ENCODE measurements at regions not wholly inside any gene's neighbourhood (a gene's known extent, or its start where the extent isn't known, plus 50 kb on each side); places are given as distances from the start of the nearest gene placed in this dataset.

DNA sequence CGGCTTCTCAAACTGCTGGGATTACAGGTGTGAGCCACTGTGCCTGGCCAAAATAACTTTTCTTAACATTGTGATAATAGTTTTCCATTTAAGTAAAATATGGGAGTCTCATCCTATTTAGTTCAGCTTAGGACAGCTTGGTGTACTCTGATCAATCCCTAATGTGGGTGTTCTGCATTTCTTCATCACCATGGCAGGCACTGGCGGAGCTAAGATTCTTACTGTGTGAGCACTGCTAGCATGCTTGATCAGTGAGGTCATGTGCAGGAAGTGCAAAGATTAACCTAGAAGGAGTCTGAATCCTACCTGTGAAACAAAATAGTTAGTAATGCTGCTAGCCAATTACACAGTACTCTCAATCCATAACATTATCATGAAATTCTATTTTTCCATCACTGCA is 1684.2 kb upstream of the SLC10A2 start:
- H3K27me3 ChIP-seq: no peaks in the 10 kb centered on the region
- no peaks in the 10 kb centered on the region for H3K36me3 ChIP-seq (replicated peaks in 1 of 2)
- WGBS, 4 donors: 88 to 100% (median 97%) methylated on average over 2 of the region's 2 CpGs
- TF ChIP-seq, protein P1, sequence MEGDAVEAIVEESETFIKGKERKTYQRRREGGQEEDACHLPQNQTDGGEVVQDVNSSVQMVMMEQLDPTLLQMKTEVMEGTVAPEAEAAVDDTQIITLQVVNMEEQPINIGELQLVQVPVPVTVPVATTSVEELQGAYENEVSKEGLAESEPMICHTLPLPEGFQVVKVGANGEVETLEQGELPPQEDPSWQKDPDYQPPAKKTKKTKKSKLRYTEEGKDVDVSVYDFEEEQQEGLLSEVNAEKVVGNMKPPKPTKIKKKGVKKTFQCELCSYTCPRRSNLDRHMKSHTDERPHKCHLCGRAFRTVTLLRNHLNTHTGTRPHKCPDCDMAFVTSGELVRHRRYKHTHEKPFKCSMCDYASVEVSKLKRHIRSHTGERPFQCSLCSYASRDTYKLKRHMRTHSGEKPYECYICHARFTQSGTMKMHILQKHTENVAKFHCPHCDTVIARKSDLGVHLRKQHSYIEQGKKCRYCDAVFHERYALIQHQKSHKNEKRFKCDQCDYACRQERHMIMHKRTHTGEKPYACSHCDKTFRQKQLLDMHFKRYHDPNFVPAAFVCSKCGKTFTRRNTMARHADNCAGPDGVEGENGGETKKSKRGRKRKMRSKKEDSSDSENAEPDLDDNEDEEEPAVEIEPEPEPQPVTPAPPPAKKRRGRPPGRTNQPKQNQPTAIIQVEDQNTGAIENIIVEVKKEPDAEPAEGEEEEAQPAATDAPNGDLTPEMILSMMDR (IDR thresholded peaks at IDR 0.05): no peak
- no peak for TF ChIP-seq POLR2A (IDR thresholded peaks at IDR 0.05)
- no peak for DNase-seq
- H3K9me3 ChIP-seq (replicated peaks in 1 of 3): no peaks in the 10 kb centered on the region
- no peak overlapping the region for H3K27ac ChIP-seq
- no peak overlapping the region for H3K4me3 ChIP-seq
- H3K4me1 ChIP-seq (replicated peaks in 1 of 2): no peaks in the 10 kb centered on the region
- intact Hi-C loops (cut with DNase I): no loop called here

DNA sequence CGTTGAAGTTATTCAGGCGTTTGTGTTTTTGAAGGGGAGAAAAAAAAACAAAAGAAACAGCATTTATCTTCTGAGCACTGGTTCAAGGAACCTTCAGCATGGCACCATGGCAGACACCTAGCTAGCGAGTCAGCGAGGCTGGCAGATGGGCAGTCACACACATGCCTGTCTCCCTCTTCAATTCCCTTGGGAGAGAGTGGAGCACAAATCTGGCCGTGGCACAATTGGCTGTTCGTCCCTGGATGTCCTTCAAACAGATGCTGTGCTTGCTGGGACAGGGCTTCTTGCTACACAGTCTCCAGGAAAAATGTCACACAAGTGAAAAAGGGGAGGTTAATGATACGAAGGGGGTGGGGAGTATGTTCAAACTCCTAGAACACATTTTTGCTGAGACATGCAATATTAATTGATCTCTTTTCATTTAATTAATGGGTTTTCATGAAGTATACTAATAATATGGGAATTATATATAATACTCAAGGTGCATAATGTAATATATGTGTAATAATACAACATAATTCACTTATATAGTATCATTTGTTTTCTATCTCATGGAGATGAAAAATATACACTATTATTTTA is 1674.5 kb upstream of the SLC10A2 start:
- Histone ChIP-seq H3K4me3 (no peak overlapping the region), H3K4me1 (replicated peaks in 1 of 2) (no peaks in the 10 kb centered on the region), H3K27ac (no peak overlapping the region), H3K36me3 (replicated peaks in 1 of 2) (no peaks in the 10 kb centered on the region), H3K9me3 (replicated peaks in 1 of 3) (no peaks in the 10 kb centered on the region), H3K27me3 (no peaks in the 10 kb centered on the region)
- TF ChIP-seq POLR2A (IDR thresholded peaks at IDR 0.05): no peak
- TF ChIP-seq, protein P1 (IDR thresholded peaks at IDR 0.05): no peak
- peak in 6 of 7 donors; percentile 16 to 41 (median 26) for DNase-seq
- 34 to 38% (median 37%) methylated on average over 7 of the region's 7 CpGs for WGBS, 4 donors
- intact Hi-C loops (cut with DNase I): no loop called here

DNA sequence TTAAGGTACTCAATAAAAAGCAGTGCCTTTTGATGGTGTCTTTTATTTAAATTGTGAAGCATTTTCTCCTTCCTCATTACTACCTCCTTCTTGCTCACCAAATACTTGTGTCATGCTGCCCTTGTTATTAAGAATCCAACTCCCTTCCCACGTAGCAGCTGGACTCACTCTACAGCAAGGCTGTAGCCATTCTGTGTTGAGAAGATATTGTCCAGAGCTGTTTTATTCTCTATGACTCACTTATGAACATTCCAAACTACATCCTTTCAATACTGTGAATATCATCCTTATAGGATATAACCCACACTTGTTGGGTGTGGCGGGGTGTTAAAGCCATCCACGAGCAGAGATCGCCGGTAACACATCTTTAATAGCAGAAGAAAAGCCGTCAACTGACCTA is 1671.5 kb upstream of the SLC10A2 start:
- Histone ChIP-seq H3K9me3 (replicated peaks in 1 of 3) (no peaks in the 10 kb centered on the region), H3K36me3 (replicated peaks in 1 of 2) (no peaks in the 10 kb centered on the region), H3K4me1 (replicated peaks in 1 of 2) (no peaks in the 10 kb centered on the region), H3K27me3 (no peaks in the 10 kb centered on the region), H3K4me3 (no peak overlapping the region), H3K27ac (no peak overlapping the region)
- intact Hi-C loops (cut with DNase I): no loop called here
- TF ChIP-seq, protein P1 (IDR thresholded peaks at IDR 0.05): no peak
- no peak for TF ChIP-seq POLR2A (IDR thresholded peaks at IDR 0.05)
- WGBS, 4 donors: 84 to 96% (median 91%) methylated on average over 6 of the region's 6 CpGs
- no peak for DNase-seq

GRCh38 chr13:104733427-104733826 is 1667.2 kb upstream of the SLC10A2 start:
- H3K4me1 ChIP-seq (replicated peaks in 1 of 2): no peaks in the 10 kb centered on the region
- intact Hi-C loops (cut with DNase I): no loop called here
- H3K9me3 ChIP-seq (replicated peaks in 1 of 3): no peaks in the 10 kb centered on the region
- DNase-seq: no peak
- H3K36me3 ChIP-seq (replicated peaks in 1 of 2): no peaks in the 10 kb centered on the region
- TF ChIP-seq, protein P1 (IDR thresholded peaks at IDR 0.05): no peak
- TF ChIP-seq POLR2A (IDR thresholded peaks at IDR 0.05): no peak
- H3K4me3 ChIP-seq: no peak overlapping the region
- H3K27me3 ChIP-seq: no peaks in the 10 kb centered on the region
- WGBS, 4 donors: 73 to 86% (median 76%) methylated on average over 1 of the region's 1 CpG
- no peak overlapping the region for H3K27ac ChIP-seq
